Tibial nerve (tissue), 4 donors: ENCODE measurements at regions not wholly inside any gene's neighbourhood (a gene's known extent, or its start where the extent isn't known, plus 50 kb on each side); places are given as distances from the start of the nearest gene placed in this dataset.

Source experiments
- DNase-seq, 2 donors: peaks; one replicate each; pipeline ENCODE4 v3.0.0-alpha.2; 2019; ENCODE audit warnings: low spot score in 2 of 2
- H3K27ac ChIP-seq, 4 donors: fragments of 200-600 bp; sonication (generic) in 3 of 4; one replicate each; pipeline ENCODE4 v1.5.1; 2017 to 2019; ENCODE audit warnings: mild to moderate bottlenecking in 1 of 4
- H3K27me3 ChIP-seq, 2 donors: fragments of 200-600 bp; sonication (generic) in 1 of 2; one replicate each; pipeline versions ENCODE4 v1.5.1 to v1.6.0; 2017 to 2019
- H3K36me3 ChIP-seq, 3 donors: fragments of 200-600 bp; sonication (generic); one replicate each; pipeline ENCODE4 v1.5.1; 2018 to 2019
- H3K4me1 ChIP-seq, 4 donors: fragments of 200-600 bp; sonication (generic) in 3 of 4; one replicate each; pipeline ENCODE4 v1.5.1; 2017 to 2019
- H3K4me3 ChIP-seq, 4 donors: fragments of 200-600 bp; sonication (generic) in 3 of 4; one replicate each; pipeline ENCODE4 v1.5.1; 2017 to 2019; ENCODE audit warnings: mild to moderate bottlenecking in 1 of 4, moderate library complexity in 1 of 4
- H3K9me3 ChIP-seq, 4 donors: fragments of 200-600 bp; sonication (generic) in 3 of 4; one replicate each; pipeline ENCODE4 v1.5.1; 2017 to 2019
- EP300 ChIP-seq, 2 donors: sonication (generic); formaldehyde crosslinking; IDR thresholded peaks; one replicate each; pipeline ENCODE4 v1.6.1; 2017; ENCODE audit warnings: antibody characterized with exemption in 2 of 2, mild to moderate bottlenecking in 1 of 2
- POLR2A ChIP-seq, 2 donors: fragments of 450-650 bp; IDR thresholded peaks; one replicate each; pipeline ENCODE4 v1.6.1; 2017; ENCODE audit warnings: antibody characterized with exemption in 2 of 2, mild to moderate bottlenecking in 2 of 2, moderate library complexity in 2 of 2
- WGBS, 2 donors: methylation state at CpG; one replicate each; pipeline ENCODE4 v1.1.5; 2018; 5-methylcytosine and 5-hydroxymethylcytosine counted together
- TF ChIP-seq, protein P1 (sequence below), 5 experiments: fragments of 200-600 bp in 3 of 5; fragments of 450-650 bp in 2 of 5; sonication (generic) in 3 of 5; IDR thresholded peaks; one replicate each; pipeline ENCODE4 v1.5.1; 2016 to 2019; ENCODE audit warnings: antibody characterized with exemption in 5 of 5, mild to moderate bottlenecking in 3 of 5, moderate library complexity in 2 of 5

- TF ChIP-seq, protein P1, sequence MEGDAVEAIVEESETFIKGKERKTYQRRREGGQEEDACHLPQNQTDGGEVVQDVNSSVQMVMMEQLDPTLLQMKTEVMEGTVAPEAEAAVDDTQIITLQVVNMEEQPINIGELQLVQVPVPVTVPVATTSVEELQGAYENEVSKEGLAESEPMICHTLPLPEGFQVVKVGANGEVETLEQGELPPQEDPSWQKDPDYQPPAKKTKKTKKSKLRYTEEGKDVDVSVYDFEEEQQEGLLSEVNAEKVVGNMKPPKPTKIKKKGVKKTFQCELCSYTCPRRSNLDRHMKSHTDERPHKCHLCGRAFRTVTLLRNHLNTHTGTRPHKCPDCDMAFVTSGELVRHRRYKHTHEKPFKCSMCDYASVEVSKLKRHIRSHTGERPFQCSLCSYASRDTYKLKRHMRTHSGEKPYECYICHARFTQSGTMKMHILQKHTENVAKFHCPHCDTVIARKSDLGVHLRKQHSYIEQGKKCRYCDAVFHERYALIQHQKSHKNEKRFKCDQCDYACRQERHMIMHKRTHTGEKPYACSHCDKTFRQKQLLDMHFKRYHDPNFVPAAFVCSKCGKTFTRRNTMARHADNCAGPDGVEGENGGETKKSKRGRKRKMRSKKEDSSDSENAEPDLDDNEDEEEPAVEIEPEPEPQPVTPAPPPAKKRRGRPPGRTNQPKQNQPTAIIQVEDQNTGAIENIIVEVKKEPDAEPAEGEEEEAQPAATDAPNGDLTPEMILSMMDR (IDR thresholded peaks at IDR 0.05) = no peak
- TF ChIP-seq POLR2A (IDR thresholded peaks at IDR 0.05) = no peak
- TF ChIP-seq EP300 (IDR thresholded peaks at IDR 0.05) = no peak
- H3K27ac ChIP-seq = no peak overlapping the region
- no peak for DNase-seq
- H3K4me3 ChIP-seq = no peak overlapping the region
- H3K9me3 ChIP-seq = no peaks in the 10 kb centered on the region
- H3K36me3 ChIP-seq = no peaks in the 10 kb centered on the region
- H3K4me1 ChIP-seq = no peaks in the 10 kb centered on the region
- H3K27me3 ChIP-seq = no peaks in the 10 kb centered on the region
These were observed 360.7 kb upstream of the PHF14 start for GRCh38 chr7:10612950-10613349.

GRCh38 chr7:10618953-10619352, 354.7 kb upstream of the PHF14 start:
- Histone ChIP-seq H3K36me3 (no peaks in the 10 kb centered on the region), H3K4me1 (no peaks in the 10 kb centered on the region), H3K4me3 (no peak overlapping the region), H3K27me3 (no peaks in the 10 kb centered on the region), H3K27ac (no peak overlapping the region), H3K9me3 (no peaks in the 10 kb centered on the region)
- no peak for DNase-seq
- 25 to 27% methylated on average over 3 of the region's 3 CpGs for WGBS, 2 donors
- TF ChIP-seq POLR2A (IDR thresholded peaks at IDR 0.05) (no peak), EP300 (IDR thresholded peaks at IDR 0.05) (no peak)
- TF ChIP-seq, protein P1 (IDR thresholded peaks at IDR 0.05) = no peak

DNA sequence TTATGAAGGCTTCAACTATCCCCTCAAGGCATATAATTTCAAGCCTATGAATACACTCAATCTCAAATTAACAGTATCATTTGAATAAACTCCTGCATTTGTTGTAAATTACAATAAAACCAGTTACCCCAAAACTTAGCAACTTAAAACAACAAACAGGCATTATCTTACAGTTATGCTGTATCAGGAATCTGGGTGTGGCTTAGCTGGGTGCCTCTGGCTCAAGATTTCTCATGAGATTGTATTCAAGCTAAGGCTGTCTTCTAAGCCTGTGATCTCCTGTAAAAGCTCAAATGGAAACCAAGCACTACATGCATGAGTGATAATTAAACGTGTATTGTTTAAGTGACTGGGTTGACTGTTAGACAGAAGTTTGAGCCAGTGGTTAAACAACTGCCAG, 341.0 kb upstream of the PHF14 start:
- peaks cover 0 to 10% (median 1%) of the 10 kb centered on the region in 4 donors for H3K9me3 ChIP-seq
- DNase-seq = no peak
- H3K27ac ChIP-seq = no peak overlapping the region
- no peaks in the 10 kb centered on the region for H3K36me3 ChIP-seq
- no peaks in the 10 kb centered on the region for H3K27me3 ChIP-seq
- TF ChIP-seq, protein P1 (IDR thresholded peaks at IDR 0.05) = no peak
- TF ChIP-seq POLR2A (IDR thresholded peaks at IDR 0.05) (no peak), EP300 (IDR thresholded peaks at IDR 0.05) (no peak)
- no peaks in the 10 kb centered on the region for H3K4me1 ChIP-seq
- H3K4me3 ChIP-seq = no peak overlapping the region
- 44 to 86% methylated on average over 1 of the region's 1 CpG for WGBS, 2 donors

DNA sequence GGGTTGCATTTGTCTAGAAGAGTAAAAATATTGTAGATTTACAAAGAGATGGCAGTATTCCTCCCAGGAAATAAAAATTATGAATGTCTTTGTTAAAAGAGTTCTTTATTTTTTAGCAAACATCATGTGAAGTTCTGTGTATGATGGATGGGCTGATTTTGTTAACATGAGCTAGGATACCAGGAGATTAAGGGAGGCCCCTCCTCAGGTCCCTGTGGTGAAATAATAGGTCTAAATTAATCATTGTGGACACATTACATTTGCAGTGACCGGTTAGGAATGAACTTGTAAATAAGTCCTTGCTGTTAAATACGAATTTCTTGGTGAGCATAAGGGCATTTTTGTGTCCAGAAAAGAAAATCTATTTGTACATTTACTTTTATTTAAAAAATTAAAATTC, 339.4 kb upstream of the PHF14 start:
- 49 to 50% methylated on average over 2 of the region's 2 CpGs for WGBS, 2 donors
- H3K4me3 ChIP-seq = no peak overlapping the region
- peaks cover 0 to 10% (median 1%) of the 10 kb centered on the region in 4 donors for H3K9me3 ChIP-seq
- H3K27me3 ChIP-seq = no peaks in the 10 kb centered on the region
- no peak for DNase-seq
- TF ChIP-seq EP300 (IDR thresholded peaks at IDR 0.05) (no peak), POLR2A (IDR thresholded peaks at IDR 0.05) (no peak)
- TF ChIP-seq, protein P1 (IDR thresholded peaks at IDR 0.05) = no peak
- no peaks in the 10 kb centered on the region for H3K4me1 ChIP-seq
- H3K36me3 ChIP-seq = no peaks in the 10 kb centered on the region
- H3K27ac ChIP-seq = no peak overlapping the region

GRCh38 chr7:10637991-10638390, 335.7 kb upstream of the PHF14 start:
- no peaks in the 10 kb centered on the region for H3K9me3 ChIP-seq
- H3K27ac ChIP-seq = no peak overlapping the region
- no peaks in the 10 kb centered on the region for H3K4me1 ChIP-seq
- WGBS, 2 donors = 82 to 88% methylated on average over 3 of the region's 3 CpGs
- no peak overlapping the region for H3K4me3 ChIP-seq
- no peaks in the 10 kb centered on the region for H3K27me3 ChIP-seq
- TF ChIP-seq POLR2A (IDR thresholded peaks at IDR 0.05) (no peak), EP300 (IDR thresholded peaks at IDR 0.05) (no peak)
- TF ChIP-seq, protein P1 (IDR thresholded peaks at IDR 0.05) = no peak
- no peak for DNase-seq
- H3K36me3 ChIP-seq = no peaks in the 10 kb centered on the region
